BLaER1 treated with 17β-estradiol and CSF1 and Interleukin-3, amounts not matched to agents 10 nM and 100 nM (cell line): ENCODE measurements at regions not wholly inside any gene's neighbourhood (a gene's known extent, or its start where the extent isn't known, plus 50 kb on each side); places are given as distances from the start of the nearest gene placed in this dataset.
"Not testable (repeated sequence)": the region's sequence is repeated elsewhere in the genome, so short reads cannot be mapped to it uniquely, and the experiment has no call there.

Experiments used
- H3K27ac ChIP-seq, 11 experiments: shearing (Covaris generic); formaldehyde crosslinking; 2 replicates each; pipeline ENCODE4 v1.8.1; 2022
- H3K27me3 ChIP-seq, 11 experiments: shearing (Covaris generic); formaldehyde crosslinking; 2 replicates each; pipeline ENCODE4 v1.8.1; 2022
- H3K36me3 ChIP-seq, 11 experiments: shearing (Covaris generic); formaldehyde crosslinking; 2 replicates each; pipeline ENCODE4 v1.8.1; 2022
- H3K4me1 ChIP-seq, 10 experiments: shearing (Covaris generic); formaldehyde crosslinking; 2 replicates each; pipeline ENCODE4 v1.8.1; 2022
- H3K4me2 ChIP-seq, 11 experiments: shearing (Covaris generic); formaldehyde crosslinking; 2 replicates each; pipeline ENCODE4 v1.8.1; 2022
- H3K4me3 ChIP-seq, 10 experiments: shearing (Covaris generic); formaldehyde crosslinking; 2 replicates each; pipeline ENCODE4 v1.8.1; 2022
- H3K9ac ChIP-seq, 11 experiments: shearing (Covaris generic); formaldehyde crosslinking; 2 replicates each; pipeline ENCODE4 v1.8.1; 2022
- H3K9me3 ChIP-seq, 11 experiments: shearing (Covaris generic); formaldehyde crosslinking; replicated peaks in 1 of 11; 2 replicates each; pipeline ENCODE4 v1.8.1; 2022
- H4K20me1 ChIP-seq, 11 experiments: shearing (Covaris generic); formaldehyde crosslinking; 2 replicates each; pipeline ENCODE4 v1.8.1; 2022
- Cebpa-rat ChIP-seq, 11 experiments: shearing (Covaris generic); IDR thresholded peaks; 2 replicates each; pipeline ENCODE4 v1.8.1; 2022

- no peaks in the 10 kb centered on the region for H3K36me3 ChIP-seq
- H3K4me1 ChIP-seq, result peaks cover 0 to 4% (median 0%) of the 10 kb centered on the region in 10 experiments; a peak in 1 of 20 replicates
- H3K4me3 ChIP-seq, result no peak overlapping the region
- H4K20me1 ChIP-seq, result no peaks in the 10 kb centered on the region
- H3K27me3 ChIP-seq, result no peaks in the 10 kb centered on the region
- TF ChIP-seq Cebpa-rat (IDR thresholded peaks at IDR 0.05), result no peak
- no peaks in the 10 kb centered on the region for H3K9me3 ChIP-seq
- H3K9ac ChIP-seq, result no peak overlapping the region
- no peak overlapping the region for H3K4me2 ChIP-seq
- H3K27ac ChIP-seq, result no peak overlapping the region
These were observed 119.7 kb upstream of the DLG1 start for GRCh38 chr3:197417911-197418618.

DNA sequence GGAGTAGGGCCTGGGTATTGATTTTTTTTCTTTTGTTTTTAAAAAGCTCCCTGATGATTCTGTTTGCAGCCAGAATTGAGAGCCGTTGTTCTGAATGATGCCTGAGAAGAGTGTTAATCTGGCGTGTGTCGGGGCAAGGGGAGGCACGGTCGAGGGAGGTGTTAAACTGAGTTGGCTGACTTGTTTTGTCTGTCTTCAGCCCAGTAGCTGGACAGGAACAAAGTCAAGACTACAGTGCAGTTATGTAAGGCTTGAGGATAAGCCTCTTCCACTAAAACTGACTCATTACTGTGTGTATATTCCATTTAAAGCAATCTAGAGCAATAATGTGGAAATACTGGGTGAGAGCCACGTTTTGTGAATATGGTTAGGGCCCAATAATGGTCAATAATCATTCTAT, 119.0 kb upstream of the DLG1 start:
- Histone ChIP-seq H3K4me3 (no peak overlapping the region), H4K20me1 (no peaks in the 10 kb centered on the region), H3K9me3 (no peaks in the 10 kb centered on the region), H3K9ac (no peak overlapping the region), H3K4me1 (peaks cover 0 to 4% (median 0%) of the 10 kb centered on the region in 10 experiments; a peak in 1 of 20 replicates), H3K4me2 (no peak overlapping the region), H3K27ac (no peak overlapping the region), H3K27me3 (no peaks in the 10 kb centered on the region), H3K36me3 (no peaks in the 10 kb centered on the region)
- TF ChIP-seq Cebpa-rat (IDR thresholded peaks at IDR 0.05), result no peak

DNA sequence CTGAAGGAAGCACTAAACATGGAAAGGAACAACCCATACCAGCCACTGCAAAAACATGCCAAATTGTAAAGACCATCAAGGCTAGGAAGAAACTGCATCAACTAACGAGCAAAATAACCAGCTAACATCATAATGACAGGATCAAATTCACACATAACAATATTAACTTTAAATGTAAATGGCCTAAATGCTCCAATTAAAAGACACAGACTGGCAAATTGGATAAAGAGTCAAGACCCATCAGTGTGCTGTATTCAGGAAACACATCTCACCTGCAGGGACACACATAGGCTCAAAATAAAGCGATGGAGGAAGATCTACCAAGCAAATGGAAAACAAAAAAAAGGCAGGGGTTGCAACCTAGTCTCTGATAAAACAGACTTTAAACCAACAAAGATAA, 113.5 kb upstream of the DLG1 start:
- H3K36me3 ChIP-seq, H3K4me2 ChIP-seq, H4K20me1 ChIP-seq, H3K27ac ChIP-seq, H3K27me3 ChIP-seq, H3K9ac ChIP-seq, H3K4me3 ChIP-seq: not testable (repeated sequence)
- peaks cover 0 to 13% (median 7%) of the 10 kb centered on the region in 10 experiments; a peak in 10 of 20 replicates for H3K4me1 ChIP-seq
- H3K9me3 ChIP-seq, result peaks cover 13 to 21% (median 19%) of the 10 kb centered on the region in 11 experiments

GRCh38 chr3:197410170-197410569, 111.8 kb upstream of the DLG1 start:
- not testable (repeated sequence) for H3K27ac ChIP-seq, H3K4me2 ChIP-seq, H4K20me1 ChIP-seq, H3K4me3 ChIP-seq, H3K9ac ChIP-seq, H3K27me3 ChIP-seq, H3K36me3 ChIP-seq
- H3K9me3 ChIP-seq, result peaks cover 13 to 21% (median 19%) of the 10 kb centered on the region in 11 experiments
- H3K4me1 ChIP-seq, result peaks cover 0 to 17% (median 7%) of the 10 kb centered on the region in 10 experiments; a peak in 10 of 20 replicates

GRCh38 chr3:197408177-197408957, 110.0 kb upstream of the DLG1 start:
- Histone ChIP-seq H3K4me3 (no peak overlapping the region), H3K9ac (no peak overlapping the region), H4K20me1 (no peaks in the 10 kb centered on the region), H3K4me2 (peak overlapping the region in 3 of 11 experiments; percentile 20 to 29 (median 23); a peak in 2 of 22 replicates), H3K36me3 (no peaks in the 10 kb centered on the region), H3K27me3 (no peaks in the 10 kb centered on the region), H3K4me1 (peaks cover 0 to 17% (median 7%) of the 10 kb centered on the region in 10 experiments; a peak in 10 of 20 replicates), H3K9me3 (peaks cover 13 to 21% (median 19%) of the 10 kb centered on the region in 11 experiments), H3K27ac (no peak overlapping the region)
- TF ChIP-seq Cebpa-rat (IDR thresholded peaks at IDR 0.05), result no peak

- H3K36me3 ChIP-seq, result no peaks in the 10 kb centered on the region
- H3K9ac ChIP-seq, result no peak overlapping the region
- no peak overlapping the region for H3K27ac ChIP-seq
- no peaks in the 10 kb centered on the region for H4K20me1 ChIP-seq
- no peak for TF ChIP-seq Cebpa-rat (IDR thresholded peaks at IDR 0.05)
- peak overlapping the region in 6 of 11 experiments; percentile 20 to 37 (median 24); a peak in 7 of 22 replicates for H3K4me2 ChIP-seq
- no peak overlapping the region for H3K4me3 ChIP-seq
- no peaks in the 10 kb centered on the region for H3K27me3 ChIP-seq
- H3K9me3 ChIP-seq, result peaks cover 13 to 21% (median 19%) of the 10 kb centered on the region in 11 experiments
- H3K4me1 ChIP-seq, result peaks cover 0 to 17% (median 7%) of the 10 kb centered on the region in 10 experiments; a peak in 10 of 20 replicates
These were observed 109.1 kb upstream of the DLG1 start for GRCh38 chr3:197407526-197407925.

- Histone ChIP-seq H3K9me3 (peaks cover 13 to 21% (median 19%) of the 10 kb centered on the region in 11 experiments), H3K27ac (no peak overlapping the region), H3K36me3 (no peaks in the 10 kb centered on the region), H3K4me3 (no peak overlapping the region), H3K4me2 (peak overlapping the region in 4 of 11 experiments; percentile 20 to 37 (median 26); a peak in 2 of 22 replicates), H3K4me1 (peaks cover 0 to 17% (median 7%) of the 10 kb centered on the region in 10 experiments; a peak in 10 of 20 replicates), H3K9ac (no peak overlapping the region), H3K27me3 (no peaks in the 10 kb centered on the region), H4K20me1 (no peaks in the 10 kb centered on the region)
- no peak for TF ChIP-seq Cebpa-rat (IDR thresholded peaks at IDR 0.05)
These were observed 108.6 kb upstream of the DLG1 start for GRCh38 chr3:197407053-197407452.

GRCh38 chr3:197406266-197406665, 107.9 kb upstream of the DLG1 start:
- Histone ChIP-seq H4K20me1 (no peaks in the 10 kb centered on the region), H3K4me1 (peaks cover 0 to 17% (median 7%) of the 10 kb centered on the region in 10 experiments; a peak in 10 of 20 replicates), H3K27ac (no peak overlapping the region), H3K4me2 (no peak overlapping the region), H3K4me3 (no peak overlapping the region), H3K9ac (no peak overlapping the region), H3K36me3 (no peaks in the 10 kb centered on the region), H3K27me3 (no peaks in the 10 kb centered on the region), H3K9me3 (peaks cover 13 to 21% (median 19%) of the 10 kb centered on the region in 11 experiments)
- no peak for TF ChIP-seq Cebpa-rat (IDR thresholded peaks at IDR 0.05)

DNA sequence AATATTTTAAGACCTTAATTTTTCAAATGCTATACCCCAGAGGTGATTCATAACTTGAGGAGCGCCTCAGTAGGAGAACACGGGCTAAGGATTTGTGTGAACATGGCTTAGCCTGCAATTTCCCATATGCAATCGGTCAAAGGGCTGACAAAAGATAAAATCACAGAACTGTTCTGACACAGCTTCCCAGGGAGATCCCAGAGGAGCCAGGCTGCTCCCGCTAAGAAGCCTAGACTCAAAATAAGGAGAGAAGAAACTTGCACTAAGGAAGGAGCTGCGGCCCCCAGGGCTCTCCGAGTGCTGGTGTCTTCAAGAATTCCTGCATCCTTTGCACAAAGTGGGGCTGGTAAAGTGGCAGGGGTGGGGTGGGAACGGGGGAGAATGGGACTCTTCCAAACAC, 106.3 kb upstream of the DLG1 start:
- no peak overlapping the region for H3K27ac ChIP-seq
- no peaks in the 10 kb centered on the region for H3K27me3 ChIP-seq
- peaks cover 0 to 17% (median 7%) of the 10 kb centered on the region in 10 experiments; a peak in 10 of 20 replicates for H3K4me1 ChIP-seq
- no peak overlapping the region for H3K4me3 ChIP-seq
- no peaks in the 10 kb centered on the region for H4K20me1 ChIP-seq
- peaks cover 7 to 11% (median 8%) of the 10 kb centered on the region in 11 experiments for H3K9me3 ChIP-seq
- no peak overlapping the region for H3K9ac ChIP-seq
- H3K4me2 ChIP-seq, result no peak overlapping the region
- no peaks in the 10 kb centered on the region for H3K36me3 ChIP-seq
- no peak for TF ChIP-seq Cebpa-rat (IDR thresholded peaks at IDR 0.05)
